ENCODE measurements at regions not wholly inside any gene's neighbourhood (a gene's known extent, or its start where the extent isn't known, plus 50 kb on each side); places are given as distances from the start of the nearest gene placed in this dataset.

- Histone ChIP-seq H3K4me3 (replicated peaks in 1 of 4; ENCODE audit: control extremely low read depth in 1 of 4, insufficient read depth in 1 of 4, low read depth in 3 of 4, low read length in 4 of 4) (no peak overlapping the region), H3K27ac (ENCODE audit: insufficient read depth, low read length) (no peak overlapping the region), H3K27me3 (ENCODE audit: control insufficient read depth, insufficient read depth, low read length) (no peaks in the 10 kb centered on the region), H3K36me3 (ENCODE audit: control insufficient read depth, insufficient read depth, low read length) (no peaks in the 10 kb centered on the region), H2AFZ (ENCODE audit: low read length) (no peak overlapping the region), H3K79me2 (ENCODE audit: control insufficient read depth, insufficient read depth, low read length) (no peaks in the 10 kb centered on the region), H3K4me2 (ENCODE audit: extremely low read depth, insufficient read depth, low read length) (no peak overlapping the region), H3K4me1 (ENCODE audit: control insufficient read depth, extremely low read depth, insufficient read depth, low read length) (no peaks in the 10 kb centered on the region), H4K20me1 (ENCODE audit: control insufficient read depth, extremely low read depth, insufficient read depth, low read length) (no peaks in the 10 kb centered on the region), H3K9ac (ENCODE audit: insufficient read depth, low read length) (no peak overlapping the region), H3K9me3 (ENCODE audit: control insufficient read depth, insufficient read depth, low read depth, low read length) (no peaks in the 10 kb centered on the region)
- TF ChIP-seq EZH2 (IDR thresholded peaks at IDR 0.05; ENCODE audit: low read length, missing control alignments) (no peak), CTCF (conservative IDR thresholded peaks at IDR 0.05 in 1 of 2, IDR thresholded peaks at IDR 0.05 in 1 of 2; ENCODE audit: low read depth in 1 of 2, low read length in 2 of 2) (no peak)
- no peak for DNase-seq (ENCODE audit: low read depth in 2 of 2)
Observed at GRCh38 chr3:144079634-144080033, 108.0 kb downstream of the DIPK2A start.

GRCh38 chr3:144084929-144085328, 113.3 kb downstream of the DIPK2A start:
- Histone ChIP-seq H4K20me1 (ENCODE audit: control insufficient read depth, extremely low read depth, insufficient read depth, low read length) (no peaks in the 10 kb centered on the region), H3K27me3 (ENCODE audit: control insufficient read depth, insufficient read depth, low read length) (no peaks in the 10 kb centered on the region), H2AFZ (ENCODE audit: low read length) (no peak overlapping the region), H3K4me2 (ENCODE audit: extremely low read depth, insufficient read depth, low read length) (no peak overlapping the region), H3K4me1 (ENCODE audit: control insufficient read depth, extremely low read depth, insufficient read depth, low read length) (no peaks in the 10 kb centered on the region), H3K9ac (ENCODE audit: insufficient read depth, low read length) (no peak overlapping the region), H3K36me3 (ENCODE audit: control insufficient read depth, insufficient read depth, low read length) (no peaks in the 10 kb centered on the region), H3K27ac (ENCODE audit: insufficient read depth, low read length) (no peak overlapping the region), H3K79me2 (ENCODE audit: control insufficient read depth, insufficient read depth, low read length) (no peaks in the 10 kb centered on the region), H3K9me3 (ENCODE audit: control insufficient read depth, insufficient read depth, low read depth, low read length) (no peaks in the 10 kb centered on the region), H3K4me3 (replicated peaks in 1 of 4; ENCODE audit: control extremely low read depth in 1 of 4, insufficient read depth in 1 of 4, low read depth in 3 of 4, low read length in 4 of 4) (no peak overlapping the region)
- no peak for DNase-seq (ENCODE audit: low read depth in 2 of 2)
- TF ChIP-seq EZH2 (IDR thresholded peaks at IDR 0.05; ENCODE audit: low read length, missing control alignments) (no peak), CTCF (conservative IDR thresholded peaks at IDR 0.05 in 1 of 2, IDR thresholded peaks at IDR 0.05 in 1 of 2; ENCODE audit: low read depth in 1 of 2, low read length in 2 of 2) (no peak)

GRCh38 chr3:144085964-144086363, 114.3 kb downstream of the DIPK2A start:
- TF ChIP-seq EZH2 (IDR thresholded peaks at IDR 0.05; ENCODE audit: low read length, missing control alignments), result no peak
- TF ChIP-seq CTCF (conservative IDR thresholded peaks at IDR 0.05 in 1 of 2, IDR thresholded peaks at IDR 0.05 in 1 of 2; ENCODE audit: low read depth in 1 of 2, low read length in 2 of 2), result no peak

More at GRCh38 chr3:144085964-144086363, 114.3 kb downstream of the DIPK2A start:
- H3K79me2 ChIP-seq (ENCODE audit: control insufficient read depth, insufficient read depth, low read length), result no peaks in the 10 kb centered on the region
- H3K36me3 ChIP-seq (ENCODE audit: control insufficient read depth, insufficient read depth, low read length), result no peaks in the 10 kb centered on the region
- no peak overlapping the region for H3K4me2 ChIP-seq (ENCODE audit: extremely low read depth, insufficient read depth, low read length)
- H3K4me1 ChIP-seq (ENCODE audit: control insufficient read depth, extremely low read depth, insufficient read depth, low read length), result no peaks in the 10 kb centered on the region
- H3K27me3 ChIP-seq (ENCODE audit: control insufficient read depth, insufficient read depth, low read length), result no peaks in the 10 kb centered on the region
- peak; percentile 4 to 80 for DNase-seq (ENCODE audit: low read depth in 2 of 2)
- H4K20me1 ChIP-seq (ENCODE audit: control insufficient read depth, extremely low read depth, insufficient read depth, low read length), result no peaks in the 10 kb centered on the region
- H3K9ac ChIP-seq (ENCODE audit: insufficient read depth, low read length), result no peak overlapping the region
- H3K9me3 ChIP-seq (ENCODE audit: control insufficient read depth, insufficient read depth, low read depth, low read length), result no peaks in the 10 kb centered on the region
- H2AFZ ChIP-seq (ENCODE audit: low read length), result no peak overlapping the region
- no peak overlapping the region for H3K27ac ChIP-seq (ENCODE audit: insufficient read depth, low read length)
- no peak overlapping the region for H3K4me3 ChIP-seq (replicated peaks in 1 of 4; ENCODE audit: control extremely low read depth in 1 of 4, insufficient read depth in 1 of 4, low read depth in 3 of 4, low read length in 4 of 4)
